WTC11 (cell line): ENCODE measurements at regions not wholly inside any gene's neighbourhood (a gene's known extent, or its start where the extent isn't known, plus 50 kb on each side); places are given as distances from the start of the nearest gene placed in this dataset.

Experiments
- ATAC-seq: fragments of 200-7000 bp; cut with Tn5 transposase; 2 replicates; pipeline ENCODE4 v1.10.0; 2021; ENCODE audit warnings: mild to moderate bottlenecking, moderate library complexity
- CTCF ChIA-PET: fragments of 300-600 bp; sonication (Branson Sonifier 250); formaldehyde crosslinking; loops from one replicate; lab custom pipeline; 2021; ENCODE audit warnings: antibody characterized with exemption; lab: Charles Lee
- POLR2A ChIA-PET: fragments of 350-600 bp; sonication (Branson Sonifier 250); formaldehyde crosslinking; loops from one replicate; lab custom pipeline; 2021; ENCODE audit warnings: antibody characterized with exemption; lab: Charles Lee
- DNase-seq: peaks from one replicate; pipeline ENCODE4 v3.0.0; 2021; ENCODE audit warnings: low spot score
- H3K27ac Mint-ChIP-seq: 2 replicates; pipeline ENCODE4 v1.8.0; 2021; ENCODE audit warnings: mixed read lengths
- H3K27me3 Mint-ChIP-seq: 2 replicates; pipeline ENCODE4 v1.8.0; 2021; ENCODE audit warnings: low read depth, mild to moderate bottlenecking, moderate library complexity, mixed read lengths
- H3K36me3 Mint-ChIP-seq: 2 replicates; pipeline ENCODE4 v1.8.0; 2021; ENCODE audit warnings: mixed read lengths
- H3K4me1 Mint-ChIP-seq: 2 replicates; pipeline ENCODE4 v1.8.0; 2022; ENCODE audit warnings: mixed read lengths
- H3K4me3 Mint-ChIP-seq: 2 replicates; pipeline ENCODE4 v1.8.0; 2021; ENCODE audit warnings: mild to moderate bottlenecking, moderate library complexity, mixed read lengths
- H3K9me3 Mint-ChIP-seq: 2 replicates; pipeline ENCODE4 v1.8.0; 2021; ENCODE audit warnings: mixed read lengths
- ATF1 ChIP-seq: sonication (generic); formaldehyde crosslinking; IDR thresholded peaks from 2 replicates; pipeline ENCODE4 v1.8.1; 2023; ENCODE audit warnings: mild to moderate bottlenecking, moderate library complexity, missing genetic modification reagents
- GABPB1 ChIP-seq: sonication (generic); formaldehyde crosslinking; IDR thresholded peaks from 2 replicates; pipeline ENCODE4 v1.8.1; 2023; ENCODE audit warnings: mild to moderate bottlenecking, missing genetic modification reagents
- MYBL2 ChIP-seq: sonication (generic); formaldehyde crosslinking; IDR thresholded peaks from 2 replicates; pipeline ENCODE4 v1.8.1; 2023; ENCODE audit warnings: mild to moderate bottlenecking, moderate library complexity, missing genetic modification reagents
- NFE2L1 ChIP-seq: sonication (generic); formaldehyde crosslinking; IDR thresholded peaks from 2 replicates; pipeline ENCODE4 v1.8.1; 2023; ENCODE audit warnings: missing genetic modification reagents
- RORB ChIP-seq: fragments of 250-450 bp; sonication (Bioruptor Pico); IDR thresholded peaks from 2 replicates; pipeline ENCODE4 v1.9.0; 2021; ENCODE audit warnings: mild to moderate bottlenecking
- SMAD3 ChIP-seq: sonication (generic); formaldehyde crosslinking; IDR thresholded peaks from 2 replicates; pipeline ENCODE4 v1.8.0; 2022; ENCODE audit warnings: missing genetic modification reagents, mild to moderate bottlenecking, borderline replicate concordance
- ZBTB21 ChIP-seq: sonication (generic); formaldehyde crosslinking; IDR thresholded peaks from 2 replicates; pipeline ENCODE4 v1.8.1; 2023; ENCODE audit warnings: mild to moderate bottlenecking, missing genetic modification reagents, borderline replicate concordance
- ZNF121 ChIP-seq: sonication (generic); formaldehyde crosslinking; IDR thresholded peaks from 2 replicates; pipeline ENCODE4 v1.8.0; 2023; ENCODE audit warnings: missing genetic modification reagents
- ZNF317 ChIP-seq: sonication (generic); formaldehyde crosslinking; IDR thresholded peaks from 2 replicates; pipeline ENCODE4 v1.8.1; 2023; ENCODE audit warnings: low read depth, mild to moderate bottlenecking, moderate library complexity, missing genetic modification reagents, borderline replicate concordance
- ZNF396 ChIP-seq: fragments of 250-450 bp; sonication (Bioruptor Pico); IDR thresholded peaks from 2 replicates; pipeline ENCODE4 v1.8.0; 2021; ENCODE audit warnings: mild to moderate bottlenecking, moderate library complexity, borderline replicate concordance
- TF ChIP-seq, protein P1 (sequence below): sonication (generic); formaldehyde crosslinking; IDR thresholded peaks from 2 replicates; pipeline ENCODE4 v1.8.1; 2023; ENCODE audit warnings: mild to moderate bottlenecking, missing genetic modification reagents, moderate library complexity
- TF ChIP-seq, protein P2 (sequence below): sonication (generic); formaldehyde crosslinking; conservative IDR thresholded peaks from 2 replicates; pipeline ENCODE4 v1.8.1; 2022; ENCODE audit warnings: mild to moderate bottlenecking, missing genetic modification reagents
- TF ChIP-seq, protein P3 (sequence below): sonication (generic); formaldehyde crosslinking; IDR thresholded peaks from 2 replicates; pipeline ENCODE4 v1.8.1; 2023; ENCODE audit warnings: mild to moderate bottlenecking, missing genetic modification reagents, borderline replicate concordance
- TF ChIP-seq, protein P4 (sequence below): sonication (generic); formaldehyde crosslinking; IDR thresholded peaks from 2 replicates; pipeline ENCODE4 v1.8.1; 2023; ENCODE audit warnings: mild to moderate bottlenecking, missing genetic modification reagents
- TF ChIP-seq, protein P5 (sequence below): sonication (generic); formaldehyde crosslinking; IDR thresholded peaks from 2 replicates; pipeline ENCODE4 v1.8.0; 2022; ENCODE audit warnings: mild to moderate bottlenecking, missing genetic modification reagents
- TF ChIP-seq, protein P6 (sequence below): fragments of 250-450 bp; sonication (Bioruptor Pico); IDR thresholded peaks from 2 replicates; pipeline ENCODE4 v1.9.0; 2021; ENCODE audit warnings: mild to moderate bottlenecking
- TF ChIP-seq, protein P7 (sequence below): fragments of 250-450 bp; sonication (Bioruptor Pico); IDR thresholded peaks from 2 replicates; pipeline ENCODE4 v1.9.0; 2021; ENCODE audit warnings: moderate library complexity, mild to moderate bottlenecking, inconsistent platforms, borderline replicate concordance

DNA sequence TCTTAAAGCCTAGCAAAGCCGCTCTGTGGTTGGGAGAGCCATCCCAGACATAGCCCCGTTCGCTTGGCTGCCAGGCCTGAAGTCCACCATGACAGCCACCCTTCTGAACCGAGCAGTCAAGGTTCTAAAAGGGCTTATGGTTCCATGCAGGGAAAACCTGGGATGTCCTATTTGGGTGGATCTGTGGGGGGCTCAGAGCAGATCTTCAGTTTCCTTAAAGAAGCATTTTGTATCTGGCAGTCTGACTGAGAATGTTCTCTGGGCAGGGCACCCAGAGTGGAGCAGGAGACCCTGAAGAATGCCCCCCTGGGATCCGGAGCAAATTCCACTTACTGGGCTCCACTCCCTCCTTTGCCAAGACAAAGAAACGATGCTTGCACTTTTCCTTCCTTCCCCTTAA lies 127.2 kb downstream of the IRX5 start (continued):
- TF ChIP-seq, protein P1, sequence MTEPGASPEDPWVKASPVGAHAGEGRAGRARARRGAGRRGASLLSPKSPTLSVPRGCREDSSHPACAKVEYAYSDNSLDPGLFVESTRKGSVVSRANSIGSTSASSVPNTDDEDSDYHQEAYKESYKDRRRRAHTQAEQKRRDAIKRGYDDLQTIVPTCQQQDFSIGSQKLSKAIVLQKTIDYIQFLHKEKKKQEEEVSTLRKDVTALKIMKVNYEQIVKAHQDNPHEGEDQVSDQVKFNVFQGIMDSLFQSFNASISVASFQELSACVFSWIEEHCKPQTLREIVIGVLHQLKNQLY (CRISPR knock-in tag) = no peak
- TF ChIP-seq RORB (no peak), ZNF317 (CRISPR knock-in tag) (no peak), ATF1 (CRISPR knock-in tag) (no peak), SMAD3 (CRISPR knock-in tag) (no peak)

DNA sequence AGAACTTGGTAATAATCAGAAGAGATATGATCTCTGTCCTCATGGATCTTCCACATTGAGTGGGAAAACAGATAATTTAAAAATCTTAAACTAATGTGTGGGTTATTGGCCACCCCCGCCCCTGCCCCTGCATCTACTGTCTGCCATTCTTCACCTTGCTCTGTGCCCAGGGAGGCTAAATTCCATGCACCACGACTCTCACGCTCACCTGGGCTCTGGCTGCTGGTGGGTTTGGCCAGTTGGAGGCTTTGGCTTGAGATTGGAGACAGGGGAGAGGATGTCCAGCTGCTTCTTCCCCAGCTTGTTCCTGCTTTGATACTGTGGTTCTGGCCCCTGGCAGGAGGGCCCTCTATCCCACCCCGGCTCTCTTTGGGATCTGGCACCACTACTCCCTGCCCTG lies 127.9 kb downstream of the IRX5 start:
- POLR2A ChIA-PET = no interaction called here
- H3K36me3 Mint-ChIP-seq = 0 out of 2 replicates have a peak, but pooled peaks cover 2% of the 10 kb centered on the region
- H3K9me3 Mint-ChIP-seq = peaks cover 12% of the 10 kb centered on the region
- H3K27me3 Mint-ChIP-seq = peaks cover 43% of the 10 kb centered on the region
- TF ChIP-seq, protein P2, sequence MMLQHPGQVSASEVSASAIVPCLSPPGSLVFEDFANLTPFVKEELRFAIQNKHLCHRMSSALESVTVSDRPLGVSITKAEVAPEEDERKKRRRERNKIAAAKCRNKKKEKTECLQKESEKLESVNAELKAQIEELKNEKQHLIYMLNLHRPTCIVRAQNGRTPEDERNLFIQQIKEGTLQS (CRISPR knock-in tag) = no peak
- TF ChIP-seq ZNF121 = no peak
- TF ChIP-seq NFE2L1 (CRISPR knock-in tag) = no peak
- H3K27ac Mint-ChIP-seq = no peak overlapping the region
- ATAC-seq (no peak), DNase-seq (no peak)
- no peak overlapping the region for H3K4me3 Mint-ChIP-seq
- CTCF ChIA-PET = no interaction called here
- peaks cover 11% of the 10 kb centered on the region for H3K4me1 Mint-ChIP-seq

DNA sequence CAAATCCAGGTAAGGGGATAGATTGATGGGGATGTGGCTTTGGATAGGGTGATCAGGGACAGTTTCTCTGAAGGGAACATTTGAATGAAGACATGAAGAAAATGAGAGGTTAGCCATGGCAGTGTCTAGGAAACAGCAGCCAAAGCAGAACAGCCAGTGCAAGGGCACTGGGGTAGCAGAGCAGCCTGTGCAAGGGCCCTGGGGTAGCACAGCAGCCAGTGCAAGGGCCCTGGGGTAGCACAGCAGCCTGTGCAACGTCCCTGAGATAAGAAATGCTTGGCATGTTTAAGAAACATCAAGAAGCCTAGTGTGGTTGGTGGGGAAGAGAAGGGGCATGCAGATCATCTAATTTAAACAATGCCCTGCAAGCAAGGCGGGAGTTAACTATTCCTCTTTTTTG lies 128.5 kb downstream of the IRX5 start:
- Mint-ChIP-seq H3K27ac (no peak overlapping the region), H3K27me3 (peaks cover 43% of the 10 kb centered on the region), H3K4me1 (peaks cover 11% of the 10 kb centered on the region), H3K4me3 (no peak overlapping the region), H3K36me3 (0 out of 2 replicates have a peak, but pooled peaks cover 2% of the 10 kb centered on the region), H3K9me3 (peaks cover 12% of the 10 kb centered on the region)
- ChIA-PET CTCF (no interaction called here), POLR2A (interaction anchor here (0.6 to 0.7 kb wide), 2 partner anchors 49 to 991 kb away, joined by 4 to 5 read pairs; no protein-coding TSS in a partner anchor)
- ATAC-seq = no peak
- no peak for DNase-seq
- TF ChIP-seq, protein P3, sequence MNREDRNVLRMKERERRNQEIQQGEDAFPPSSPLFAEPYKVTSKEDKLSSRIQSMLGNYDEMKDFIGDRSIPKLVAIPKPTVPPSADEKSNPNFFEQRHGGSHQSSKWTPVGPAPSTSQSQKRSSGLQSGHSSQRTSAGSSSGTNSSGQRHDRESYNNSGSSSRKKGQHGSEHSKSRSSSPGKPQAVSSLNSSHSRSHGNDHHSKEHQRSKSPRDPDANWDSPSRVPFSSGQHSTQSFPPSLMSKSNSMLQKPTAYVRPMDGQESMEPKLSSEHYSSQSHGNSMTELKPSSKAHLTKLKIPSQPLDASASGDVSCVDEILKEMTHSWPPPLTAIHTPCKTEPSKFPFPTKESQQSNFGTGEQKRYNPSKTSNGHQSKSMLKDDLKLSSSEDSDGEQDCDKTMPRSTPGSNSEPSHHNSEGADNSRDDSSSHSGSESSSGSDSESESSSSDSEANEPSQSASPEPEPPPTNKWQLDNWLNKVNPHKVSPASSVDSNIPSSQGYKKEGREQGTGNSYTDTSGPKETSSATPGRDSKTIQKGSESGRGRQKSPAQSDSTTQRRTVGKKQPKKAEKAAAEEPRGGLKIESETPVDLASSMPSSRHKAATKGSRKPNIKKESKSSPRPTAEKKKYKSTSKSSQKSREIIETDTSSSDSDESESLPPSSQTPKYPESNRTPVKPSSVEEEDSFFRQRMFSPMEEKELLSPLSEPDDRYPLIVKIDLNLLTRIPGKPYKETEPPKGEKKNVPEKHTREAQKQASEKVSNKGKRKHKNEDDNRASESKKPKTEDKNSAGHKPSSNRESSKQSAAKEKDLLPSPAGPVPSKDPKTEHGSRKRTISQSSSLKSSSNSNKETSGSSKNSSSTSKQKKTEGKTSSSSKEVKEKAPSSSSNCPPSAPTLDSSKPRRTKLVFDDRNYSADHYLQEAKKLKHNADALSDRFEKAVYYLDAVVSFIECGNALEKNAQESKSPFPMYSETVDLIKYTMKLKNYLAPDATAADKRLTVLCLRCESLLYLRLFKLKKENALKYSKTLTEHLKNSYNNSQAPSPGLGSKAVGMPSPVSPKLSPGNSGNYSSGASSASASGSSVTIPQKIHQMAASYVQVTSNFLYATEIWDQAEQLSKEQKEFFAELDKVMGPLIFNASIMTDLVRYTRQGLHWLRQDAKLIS = no peak
- TF ChIP-seq, protein P4, sequence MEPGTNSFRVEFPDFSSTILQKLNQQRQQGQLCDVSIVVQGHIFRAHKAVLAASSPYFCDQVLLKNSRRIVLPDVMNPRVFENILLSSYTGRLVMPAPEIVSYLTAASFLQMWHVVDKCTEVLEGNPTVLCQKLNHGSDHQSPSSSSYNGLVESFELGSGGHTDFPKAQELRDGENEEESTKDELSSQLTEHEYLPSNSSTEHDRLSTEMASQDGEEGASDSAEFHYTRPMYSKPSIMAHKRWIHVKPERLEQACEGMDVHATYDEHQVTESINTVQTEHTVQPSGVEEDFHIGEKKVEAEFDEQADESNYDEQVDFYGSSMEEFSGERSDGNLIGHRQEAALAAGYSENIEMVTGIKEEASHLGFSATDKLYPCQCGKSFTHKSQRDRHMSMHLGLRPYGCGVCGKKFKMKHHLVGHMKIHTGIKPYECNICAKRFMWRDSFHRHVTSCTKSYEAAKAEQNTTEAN (CRISPR knock-in tag) = no peak
- no peak for TF ChIP-seq GABPB1
- TF ChIP-seq, protein P5, sequence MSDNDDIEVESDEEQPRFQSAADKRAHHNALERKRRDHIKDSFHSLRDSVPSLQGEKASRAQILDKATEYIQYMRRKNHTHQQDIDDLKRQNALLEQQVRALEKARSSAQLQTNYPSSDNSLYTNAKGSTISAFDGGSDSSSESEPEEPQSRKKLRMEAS = no peak
- TF ChIP-seq ZBTB21 (CRISPR knock-in tag) = no peak
- TF ChIP-seq ATF1 (CRISPR knock-in tag) = no peak
- TF ChIP-seq ZNF317 (CRISPR knock-in tag) = no peak
- TF ChIP-seq, protein P6, sequence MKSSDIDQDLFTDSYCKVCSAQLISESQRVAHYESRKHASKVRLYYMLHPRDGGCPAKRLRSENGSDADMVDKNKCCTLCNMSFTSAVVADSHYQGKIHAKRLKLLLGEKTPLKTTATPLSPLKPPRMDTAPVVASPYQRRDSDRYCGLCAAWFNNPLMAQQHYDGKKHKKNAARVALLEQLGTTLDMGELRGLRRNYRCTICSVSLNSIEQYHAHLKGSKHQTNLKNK (CRISPR knock-in tag) = no peak
- TF ChIP-seq MYBL2 (CRISPR knock-in tag) = no peak
- TF ChIP-seq, protein P7, sequence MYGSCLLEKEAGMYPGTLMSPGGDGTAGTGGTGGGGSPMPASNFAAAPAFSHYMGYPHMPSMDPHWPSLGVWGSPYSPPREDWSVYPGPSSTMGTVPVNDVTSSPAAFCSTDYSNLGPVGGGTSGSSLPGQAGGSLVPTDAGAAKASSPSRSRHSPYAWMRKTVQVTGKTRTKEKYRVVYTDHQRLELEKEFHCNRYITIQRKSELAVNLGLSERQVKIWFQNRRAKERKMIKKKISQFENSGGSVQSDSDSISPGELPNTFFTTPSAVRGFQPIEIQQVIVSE (CRISPR knock-in tag) = no peak
- TF ChIP-seq ZNF396 = no peak
